K562 (cell line): ENCODE measurements at regions not wholly inside any gene's neighbourhood (a gene's known extent, or its start where the extent isn't known, plus 50 kb on each side); places are given as distances from the start of the nearest gene placed in this dataset.

ENCODE experiments used
- BHLHE40 ChIP-seq: IDR thresholded peaks from 2 replicates; pipeline ENCODE4 v1.6.1; 2011; ENCODE audit warnings: low read length, improper control_type of control experiment
- EGR1 ChIP-seq: fragments of 450-650 bp; conservative IDR thresholded peaks from 2 replicates; pipeline ENCODE4 v1.6.1; 2017; ENCODE audit warnings: mild to moderate bottlenecking
- TF ChIP-seq, protein P1 (sequence below), 3 experiments: IDR thresholded peaks in 2 of 3; conservative IDR thresholded peaks in 1 of 3; 2 replicates each; pipeline ENCODE4 v1.5.1; 2011 to 2012; ENCODE audit warnings: low read length in 3 of 3, mild to moderate bottlenecking in 3 of 3, control low read depth in 2 of 3, improper control_type of control experiment in 1 of 3, inconsistent platforms in 1 of 3, low read depth in 1 of 3, mixed read lengths in 1 of 3, moderate library complexity in 1 of 3; ENCODE audit not compliant: insufficient read depth in 2 of 3
- TF ChIP-seq, protein P2 (sequence below), 2 experiments: fragments of 450-650 bp; formaldehyde crosslinking in 1 of 2; IDR thresholded peaks; 2 replicates each; pipeline versions ENCODE4 v1.4.0 to v1.6.1; 2014 to 2020; ENCODE audit warnings: mild to moderate bottlenecking in 2 of 2, borderline replicate concordance in 1 of 2, low read depth in 1 of 2
- TF ChIP-seq, protein P3 (sequence below): fragments of 450-650 bp; formaldehyde crosslinking; IDR thresholded peaks from 2 replicates; pipeline ENCODE4 v1.4.0; 2022; ENCODE audit warnings: missing genetic modification characterization

DNA sequence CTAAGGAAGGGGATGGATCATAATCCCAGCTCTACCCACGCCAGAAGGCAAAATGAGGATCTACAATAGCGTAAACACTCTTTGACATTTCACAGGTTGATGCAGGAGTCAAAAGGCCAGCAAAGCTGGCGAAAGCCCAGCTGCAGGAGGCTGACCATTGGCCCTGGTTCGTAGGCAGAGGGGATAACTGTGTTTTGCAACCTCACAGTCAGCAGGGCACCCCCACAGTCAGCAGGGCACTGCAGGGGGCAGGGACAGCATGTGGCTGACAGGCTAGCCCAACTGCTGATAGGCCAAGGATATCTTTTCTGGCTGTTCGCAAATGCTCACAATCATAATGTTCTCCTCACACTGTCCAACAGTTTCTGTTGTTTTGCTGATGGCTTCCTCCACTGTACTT lies 372.7 kb downstream of the BUD13 start:
- TF ChIP-seq, protein P1, sequence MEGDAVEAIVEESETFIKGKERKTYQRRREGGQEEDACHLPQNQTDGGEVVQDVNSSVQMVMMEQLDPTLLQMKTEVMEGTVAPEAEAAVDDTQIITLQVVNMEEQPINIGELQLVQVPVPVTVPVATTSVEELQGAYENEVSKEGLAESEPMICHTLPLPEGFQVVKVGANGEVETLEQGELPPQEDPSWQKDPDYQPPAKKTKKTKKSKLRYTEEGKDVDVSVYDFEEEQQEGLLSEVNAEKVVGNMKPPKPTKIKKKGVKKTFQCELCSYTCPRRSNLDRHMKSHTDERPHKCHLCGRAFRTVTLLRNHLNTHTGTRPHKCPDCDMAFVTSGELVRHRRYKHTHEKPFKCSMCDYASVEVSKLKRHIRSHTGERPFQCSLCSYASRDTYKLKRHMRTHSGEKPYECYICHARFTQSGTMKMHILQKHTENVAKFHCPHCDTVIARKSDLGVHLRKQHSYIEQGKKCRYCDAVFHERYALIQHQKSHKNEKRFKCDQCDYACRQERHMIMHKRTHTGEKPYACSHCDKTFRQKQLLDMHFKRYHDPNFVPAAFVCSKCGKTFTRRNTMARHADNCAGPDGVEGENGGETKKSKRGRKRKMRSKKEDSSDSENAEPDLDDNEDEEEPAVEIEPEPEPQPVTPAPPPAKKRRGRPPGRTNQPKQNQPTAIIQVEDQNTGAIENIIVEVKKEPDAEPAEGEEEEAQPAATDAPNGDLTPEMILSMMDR (IDR thresholded peaks at IDR 0.05 in 2 of 3, conservative IDR thresholded peaks at IDR 0.05 in 1 of 3; ENCODE audit: insufficient read depth in 2 of 3, low read depth in 1 of 3, low read length in 3 of 3): no peak
- TF ChIP-seq, protein P2, sequence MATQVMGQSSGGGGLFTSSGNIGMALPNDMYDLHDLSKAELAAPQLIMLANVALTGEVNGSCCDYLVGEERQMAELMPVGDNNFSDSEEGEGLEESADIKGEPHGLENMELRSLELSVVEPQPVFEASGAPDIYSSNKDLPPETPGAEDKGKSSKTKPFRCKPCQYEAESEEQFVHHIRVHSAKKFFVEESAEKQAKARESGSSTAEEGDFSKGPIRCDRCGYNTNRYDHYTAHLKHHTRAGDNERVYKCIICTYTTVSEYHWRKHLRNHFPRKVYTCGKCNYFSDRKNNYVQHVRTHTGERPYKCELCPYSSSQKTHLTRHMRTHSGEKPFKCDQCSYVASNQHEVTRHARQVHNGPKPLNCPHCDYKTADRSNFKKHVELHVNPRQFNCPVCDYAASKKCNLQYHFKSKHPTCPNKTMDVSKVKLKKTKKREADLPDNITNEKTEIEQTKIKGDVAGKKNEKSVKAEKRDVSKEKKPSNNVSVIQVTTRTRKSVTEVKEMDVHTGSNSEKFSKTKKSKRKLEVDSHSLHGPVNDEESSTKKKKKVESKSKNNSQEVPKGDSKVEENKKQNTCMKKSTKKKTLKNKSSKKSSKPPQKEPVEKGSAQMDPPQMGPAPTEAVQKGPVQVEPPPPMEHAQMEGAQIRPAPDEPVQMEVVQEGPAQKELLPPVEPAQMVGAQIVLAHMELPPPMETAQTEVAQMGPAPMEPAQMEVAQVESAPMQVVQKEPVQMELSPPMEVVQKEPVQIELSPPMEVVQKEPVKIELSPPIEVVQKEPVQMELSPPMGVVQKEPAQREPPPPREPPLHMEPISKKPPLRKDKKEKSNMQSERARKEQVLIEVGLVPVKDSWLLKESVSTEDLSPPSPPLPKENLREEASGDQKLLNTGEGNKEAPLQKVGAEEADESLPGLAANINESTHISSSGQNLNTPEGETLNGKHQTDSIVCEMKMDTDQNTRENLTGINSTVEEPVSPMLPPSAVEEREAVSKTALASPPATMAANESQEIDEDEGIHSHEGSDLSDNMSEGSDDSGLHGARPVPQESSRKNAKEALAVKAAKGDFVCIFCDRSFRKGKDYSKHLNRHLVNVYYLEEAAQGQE (IDR thresholded peaks at IDR 0.05; ENCODE audit: borderline replicate concordance): no peak
- TF ChIP-seq, protein P2 (CRISPR knock-in tag; IDR thresholded peaks at IDR 0.05; ENCODE audit: low read depth): no peak
- TF ChIP-seq BHLHE40: no peak
- TF ChIP-seq EGR1: no peak
- TF ChIP-seq, protein P3, sequence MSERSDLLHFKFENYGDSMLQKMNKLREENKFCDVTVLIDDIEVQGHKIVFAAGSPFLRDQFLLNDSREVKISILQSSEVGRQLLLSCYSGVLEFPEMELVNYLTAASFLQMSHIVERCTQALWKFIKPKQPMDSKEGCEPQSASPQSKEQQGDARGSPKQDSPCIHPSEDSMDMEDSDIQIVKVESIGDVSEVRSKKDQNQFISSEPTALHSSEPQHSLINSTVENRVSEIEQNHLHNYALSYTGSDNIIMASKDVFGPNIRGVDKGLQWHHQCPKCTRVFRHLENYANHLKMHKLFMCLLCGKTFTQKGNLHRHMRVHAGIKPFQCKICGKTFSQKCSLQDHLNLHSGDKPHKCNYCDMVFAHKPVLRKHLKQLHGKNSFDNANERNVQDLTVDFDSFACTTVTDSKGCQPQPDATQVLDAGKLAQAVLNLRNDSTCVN (CRISPR knock-in tag): no peak
